HG03521 (cell line): ENCODE measurements at regions not wholly inside any gene's neighbourhood (a gene's known extent, or its start where the extent isn't known, plus 50 kb on each side); places are given as distances from the start of the nearest gene placed in this dataset.
"Not testable (repeated sequence)": the region's sequence is repeated elsewhere in the genome, so short reads cannot be mapped to it uniquely, and the experiment has no call there.

Experiments used
- ATAC-seq: cut with Tn5 transposase; IDR thresholded peaks from one replicate; pipeline ENCODE4 v1.9.1; 2021; ENCODE audit warnings: mild to moderate bottlenecking, moderate library complexity; ENCODE audit not compliant: unreplicated experiment

GRCh38 chr6:127406722-127407121, 52.5 kb downstream of the KIAA0408 start:
- not testable (repeated sequence) for ATAC-seq

GRCh38 chr6:127406122-127406521, 53.1 kb downstream of the KIAA0408 start:
- no peak for ATAC-seq

GRCh38 chr6:127404594-127405178, 54.5 kb downstream of the KIAA0408 start:
- no peak for ATAC-seq

GRCh38 chr6:127404133-127404532, 55.1 kb downstream of the KIAA0408 start:
- peak; percentile 80 for ATAC-seq

GRCh38 chr6:127403636-127404035, 55.6 kb downstream of the KIAA0408 start:
- ATAC-seq = peak; percentile 68

GRCh38 chr6:127402890-127403617, 56.1 kb downstream of the KIAA0408 start:
- ATAC-seq = peak; percentile 17

GRCh38 chr6:127397729-127398630, 54.6 kb upstream of the ECHDC1 start:
- no peak for ATAC-seq

GRCh38 chr6:127397171-127397597, 53.8 kb upstream of the ECHDC1 start:
- not testable (repeated sequence) for ATAC-seq
